GM12878 (cell line): ENCODE measurements at regions not wholly inside any gene's neighbourhood (a gene's known extent, or its start where the extent isn't known, plus 50 kb on each side); places are given as distances from the start of the nearest gene placed in this dataset.

Experiments
- BMI1 ChIP-seq: fragments of 450-650 bp; IDR thresholded peaks from 2 replicates; pipeline ENCODE4 v1.6.1; 2016; ENCODE audit warnings: mild to moderate bottlenecking, moderate library complexity, borderline replicate concordance
- CEBPZ ChIP-seq: fragments of 150-350 bp; IDR thresholded peaks from 2 replicates; pipeline ENCODE4 v1.6.1; 2016; ENCODE audit warnings: low read depth, low read length
- E2F8 ChIP-seq: fragments of 450-650 bp; IDR thresholded peaks from 2 replicates; pipeline ENCODE4 v1.6.1; 2018; ENCODE audit warnings: mild to moderate bottlenecking, low read depth, moderate library complexity; ENCODE audit not compliant: partially characterized antibody
- ETV6 ChIP-seq, 2 experiments: fragments of 450-650 bp in 1 of 2; IDR thresholded peaks in 1 of 2; conservative IDR thresholded peaks in 1 of 2; 2 replicates each; pipeline ENCODE4 v1.6.1; 2014; ENCODE audit warnings: antibody characterized with exemption in 1 of 2, borderline replicate concordance in 1 of 2, low read depth in 1 of 2, mild to moderate bottlenecking in 1 of 2, moderate library complexity in 1 of 2
- HDAC2 ChIP-seq: fragments of 200-600 bp; sonication (generic); IDR thresholded peaks from 2 replicates; pipeline ENCODE4 v1.6.1; 2017
- HDAC6 ChIP-seq: fragments of 200-600 bp; sonication (generic); IDR thresholded peaks from one replicate; pipeline ENCODE4 v1.8.0; 2017; ENCODE audit warnings: antibody characterized with exemption; ENCODE audit not compliant: unreplicated experiment
- RAD21 ChIP-seq: IDR thresholded peaks from 2 replicates; pipeline ENCODE4 v1.6.1; 2011; ENCODE audit warnings: mild to moderate bottlenecking, low read depth, low read length, moderate library complexity; ENCODE audit not compliant: insufficient read depth
- RUNX3 ChIP-seq: IDR thresholded peaks from 2 replicates; pipeline ENCODE4 v1.6.1; 2012; ENCODE audit warnings: low read length, inconsistent platforms
- SRF ChIP-seq, 2 experiments: IDR thresholded peaks; 2 replicates each; pipeline ENCODE4 v1.6.1; 2011; ENCODE audit warnings: low read depth in 2 of 2, low read length in 2 of 2, mild to moderate bottlenecking in 1 of 2, moderate library complexity in 1 of 2
- TCF3 ChIP-seq: IDR thresholded peaks from 2 replicates; pipeline ENCODE4 v1.6.1; 2012; ENCODE audit warnings: low read depth, mild to moderate bottlenecking, low read length, borderline replicate concordance; ENCODE audit not compliant: insufficient read depth
- WRNIP1 ChIP-seq: IDR thresholded peaks from 2 replicates; pipeline ENCODE4 v1.6.1; 2011; ENCODE audit warnings: low read depth, low read length, improper control_type of control experiment, borderline replicate concordance

- TF ChIP-seq CEBPZ (no peak), HDAC6 (no peak), RUNX3 (no peak), TCF3 (no peak), WRNIP1 (no peak), HDAC2 (no peak), ETV6 (conservative IDR thresholded peaks at IDR 0.05 in 1 of 2, IDR thresholded peaks at IDR 0.05 in 1 of 2; ENCODE audit: borderline replicate concordance in 1 of 2, low read depth in 1 of 2) (no peak), SRF (IDR thresholded peaks at IDR 0.05; ENCODE audit: low read depth in 2 of 2, low read length in 2 of 2) (no peak), E2F8 (no peak), RAD21 (no peak), BMI1 (no peak)
Measured at GRCh38 chr4:135194477-135194876, 992.9 kb upstream of the PABPC4L start (continued).
